HepG2 (cell line): ENCODE measurements at regions not wholly inside any gene's neighbourhood (a gene's known extent, or its start where the extent isn't known, plus 50 kb on each side); places are given as distances from the start of the nearest gene placed in this dataset.

Source experiments
- ATAC-seq: fragments of 200-7000 bp; cut with Tn5 transposase; 3 replicates; pipeline ENCODE4 v1.9.1; 2020; ENCODE audit warnings: mild to moderate bottlenecking, moderate library complexity
- BruUV-seq: library from RNA; stranded (reverse); fragments of 400-500 nt; replicated peaks from 2 replicates; lab custom pipeline; 2021; lab: Mats Ljungman, UMichigan
- CTCF ChIA-PET: fragments of 300-600 bp; formaldehyde crosslinking; extraction: SDS; loops from one replicate; lab custom pipeline; 2021; ENCODE audit warnings: low total read pairs, inconsistent platforms, low intra/inter-chr PET ratio; lab: Yijun Ruan, JAX
- POLR2A ChIA-PET: fragments of 350-600 bp; sonication (Branson Sonifier 250); formaldehyde crosslinking; loops from one replicate; lab custom pipeline; 2020; ENCODE audit warnings: antibody characterized with exemption, inconsistent platforms; lab: Yijun Ruan, JAX
- DNase-seq: peaks from one replicate; pipeline ENCODE4 v3.0.0-alpha.2; 2015; ENCODE audit warnings: low spot score
- FAIRE-seq: peaks from 3 replicates; lab custom pipeline; 2011; peaks lifted over from hg19 to GRCh38; lab: Jason Lieb, UNC
- H2AFZ ChIP-seq: one replicate; pipeline ENCODE4 v1.6.1; 2011; ENCODE audit warnings: low read length, inconsistent platforms
- H3K27ac ChIP-seq: fragments of 300-600 bp; 3 replicates; pipeline ENCODE4 v1.8.0; 2011; ENCODE audit warnings: mixed run types, mild to moderate bottlenecking, mixed read lengths, low read length, inconsistent platforms; ENCODE audit not compliant: insufficient read depth; ENCODE audit errors: extremely low read length
- H3K27me3 ChIP-seq, 2 experiments: fragments of 200-600 bp in 1 of 2; 2 replicates in 1 of 2; 3 replicates in 1 of 2; pipeline versions ENCODE4 v1.6.0 to v1.8.0; 2011; ENCODE audit warnings: low read length in 2 of 2, mild to moderate bottlenecking in 2 of 2, moderate library complexity in 2 of 2, inconsistent platforms in 1 of 2; ENCODE audit not compliant: insufficient read depth in 2 of 2, control insufficient read depth in 1 of 2
- H3K36me3 ChIP-seq, 2 experiments: fragments of 200-600 bp in 1 of 2; replicated peaks in 1 of 2; 2 replicates in 1 of 2; 3 replicates in 1 of 2; pipeline versions ENCODE4 v1.5.1 to v1.8.0; 2011; ENCODE audit warnings: low read length in 2 of 2, inconsistent platforms in 1 of 2; ENCODE audit not compliant: insufficient read depth in 2 of 2, control insufficient read depth in 1 of 2
- H3K4me1 ChIP-seq: 2 replicates; pipeline ENCODE4 v1.5.1; 2012; ENCODE audit warnings: low read length, inconsistent platforms; ENCODE audit not compliant: insufficient read depth
- H3K4me2 ChIP-seq: 2 replicates; pipeline ENCODE4 v1.6.0; 2011; ENCODE audit warnings: low read depth, low read length, inconsistent platforms
- H3K4me3 ChIP-seq, 3 experiments: fragments of 200-600 bp in 1 of 3; sonication (generic), shearing (Covaris generic) in 1 of 3; replicated peaks in 1 of 3; 2 replicates each; pipeline ENCODE4 v1.5.1; 2011 to 2016; ENCODE audit warnings: low read length in 3 of 3, inconsistent platforms in 2 of 3, low read depth in 2 of 3, mild to moderate bottlenecking in 2 of 3, control low read depth in 1 of 3, mixed read lengths in 1 of 3; ENCODE audit not compliant: insufficient read depth in 1 of 3
- H3K79me2 ChIP-seq: one replicate; pipeline ENCODE4 v1.6.1; 2011; ENCODE audit warnings: low read length, inconsistent platforms; ENCODE audit not compliant: insufficient read depth
- H3K9ac ChIP-seq: 2 replicates; pipeline ENCODE4 v1.6.0; 2011; ENCODE audit warnings: mild to moderate bottlenecking, low read depth, low read length, inconsistent platforms; ENCODE audit not compliant: insufficient read depth
- H3K9me3 ChIP-seq: 2 replicates; pipeline ENCODE4 v1.5.1; 2012; ENCODE audit warnings: mild to moderate bottlenecking, low read length
- H4K20me1 ChIP-seq: 2 replicates; pipeline ENCODE4 v1.6.0; 2011; ENCODE audit warnings: inconsistent platforms, mild to moderate bottlenecking, low read length, moderate library complexity; ENCODE audit not compliant: insufficient read depth
- ETV5 ChIP-seq: IDR thresholded peaks from 2 replicates; pipeline ENCODE4 v1.6.1; 2018; ENCODE audit warnings: missing biosample characterization, missing genetic modification reagents, inconsistent platforms, borderline replicate concordance
- JUN ChIP-seq: sonication (generic); formaldehyde crosslinking; IDR thresholded peaks from 2 replicates; pipeline ENCODE4 v1.4.0; 2020; ENCODE audit warnings: mild to moderate bottlenecking, missing genetic modification reagents
- MAFF ChIP-seq: IDR thresholded peaks from 2 replicates; pipeline ENCODE4 v1.6.1; 2011; ENCODE audit warnings: low read depth, low read length, improper control_type of control experiment
- RARA ChIP-seq: IDR thresholded peaks from 2 replicates; pipeline ENCODE4 v1.6.1; 2016; ENCODE audit warnings: missing genetic modification reagents, missing compliant biosample characterization
- SATB2 ChIP-seq: sonication (generic); formaldehyde crosslinking; IDR thresholded peaks from 2 replicates; pipeline ENCODE4 v1.5.0; 2020; ENCODE audit warnings: missing genetic modification reagents
- SP140L ChIP-seq: sonication (generic); formaldehyde crosslinking; IDR thresholded peaks from 2 replicates; pipeline ENCODE4 v1.4.0; 2020; ENCODE audit warnings: missing genetic modification reagents, borderline replicate concordance
- ZNF251 ChIP-seq: sonication (generic); formaldehyde crosslinking; IDR thresholded peaks from 2 replicates; pipeline ENCODE4 v1.9.0; 2021; ENCODE audit warnings: mild to moderate bottlenecking, missing genetic modification reagents
- ZNF496 ChIP-seq: sonication (generic); formaldehyde crosslinking; IDR thresholded peaks from 2 replicates; pipeline ENCODE4 v1.8.1; 2023; ENCODE audit warnings: mild to moderate bottlenecking, moderate library complexity, missing genetic modification reagents; ENCODE audit not compliant: insufficient replicate concordance
- ZNF562 ChIP-seq: sonication (generic); formaldehyde crosslinking; IDR thresholded peaks from 2 replicates; pipeline ENCODE4 v1.8.0; 2022; ENCODE audit warnings: missing genetic modification reagents, borderline replicate concordance
- ZNF569 ChIP-seq: sonication (generic); formaldehyde crosslinking; IDR thresholded peaks from 2 replicates; pipeline ENCODE4 v1.5.0; 2020; ENCODE audit warnings: mild to moderate bottlenecking, missing genetic modification reagents, moderate library complexity, borderline replicate concordance
- ZNF598 ChIP-seq: sonication (generic); formaldehyde crosslinking; IDR thresholded peaks from 2 replicates; pipeline ENCODE4 v1.5.1; 2020; ENCODE audit warnings: mild to moderate bottlenecking, missing genetic modification reagents, borderline replicate concordance
- WGBS: methylation state at CpG from one replicate; pipeline ENCODE4 v1.1.6; 2017; ENCODE audit warnings: low lambda C conversion rate; 5-methylcytosine and 5-hydroxymethylcytosine counted together
- in situ Hi-C: cut with HindIII; loops from 2 replicates; pipeline ENCODE4 v1.10.0; 2017; ENCODE audit warnings: low pct_unique_long_range_greater_than_20kb; ENCODE audit not compliant: extremely low pct_ligation_motif_present
- intact Hi-C: fragments of 100-400 bp; cut with micrococcal nuclease; formaldehyde crosslinking; loops from one replicate; pipeline ENCODE4 v1.10.0; 2022; ENCODE audit not compliant: unreplicated experiment
- TF ChIP-seq, protein P1 (sequence below): sonication (generic); formaldehyde crosslinking; IDR thresholded peaks from 2 replicates; pipeline ENCODE4 v1.4.0; 2020; ENCODE audit warnings: mild to moderate bottlenecking, missing genetic modification reagents
- TF ChIP-seq, protein P2 (sequence below): sonication (generic); formaldehyde crosslinking; IDR thresholded peaks from 2 replicates; pipeline ENCODE4 v1.9.0; 2021; ENCODE audit warnings: missing genetic modification reagents, mild to moderate bottlenecking, borderline replicate concordance
- TF ChIP-seq, protein P3 (sequence below): sonication (generic); formaldehyde crosslinking; IDR thresholded peaks from 2 replicates; pipeline ENCODE4 v1.4.0; 2020; ENCODE audit warnings: missing genetic modification reagents
- TF ChIP-seq, protein P4 (sequence below): sonication (generic); formaldehyde crosslinking; IDR thresholded peaks from 2 replicates; pipeline ENCODE4 v1.4.0; 2020; ENCODE audit warnings: mild to moderate bottlenecking, missing genetic modification reagents
- TF ChIP-seq, protein P5 (sequence below): sonication (generic); formaldehyde crosslinking; IDR thresholded peaks from 2 replicates; pipeline ENCODE4 v1.8.1; 2023; ENCODE audit warnings: mild to moderate bottlenecking, inconsistent platforms, moderate library complexity, missing genetic modification reagents, borderline replicate concordance

DNA sequence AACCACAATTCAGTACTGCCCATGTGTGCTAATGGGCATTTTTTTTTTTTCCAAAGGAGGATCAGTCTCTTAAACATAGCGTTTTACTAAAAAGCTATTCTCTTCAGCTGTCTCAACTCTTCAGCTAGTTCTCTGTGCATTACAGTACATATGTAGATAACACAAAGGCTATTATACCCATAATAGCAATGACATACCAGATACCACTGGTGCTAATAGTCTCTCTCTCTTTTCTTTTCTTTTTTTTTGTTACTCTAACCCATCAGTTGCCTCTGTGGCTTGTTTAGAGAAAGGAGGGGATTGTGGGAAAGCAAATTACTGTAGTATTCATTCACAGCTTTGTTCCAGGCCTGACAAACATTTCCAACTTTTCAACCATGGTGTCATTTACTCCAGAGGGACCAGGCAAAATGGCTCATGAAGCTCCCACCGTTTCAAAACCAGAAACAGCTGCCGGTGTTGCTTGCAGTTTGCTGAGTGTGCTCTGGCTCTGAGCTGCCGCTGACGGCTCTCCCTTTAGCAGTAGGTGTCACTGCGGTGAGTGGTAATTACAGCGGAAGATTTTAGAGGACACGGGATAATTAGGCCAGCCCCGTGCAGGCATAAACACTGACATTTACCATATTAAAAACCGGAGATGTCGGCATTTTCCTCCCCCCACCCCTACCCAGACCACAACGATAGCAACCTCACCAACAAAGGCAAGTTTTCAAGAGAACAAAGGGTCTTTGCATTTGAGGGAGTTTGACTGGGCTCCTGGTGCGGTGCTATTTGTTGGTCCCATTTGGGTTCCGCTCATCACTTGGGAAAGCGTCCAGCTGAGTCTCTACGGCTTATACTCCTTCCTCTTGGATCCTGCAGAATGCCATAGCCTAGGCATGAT lies 1005.5 kb downstream of the KCNMA1 start (continued):
- TF ChIP-seq, protein P1, sequence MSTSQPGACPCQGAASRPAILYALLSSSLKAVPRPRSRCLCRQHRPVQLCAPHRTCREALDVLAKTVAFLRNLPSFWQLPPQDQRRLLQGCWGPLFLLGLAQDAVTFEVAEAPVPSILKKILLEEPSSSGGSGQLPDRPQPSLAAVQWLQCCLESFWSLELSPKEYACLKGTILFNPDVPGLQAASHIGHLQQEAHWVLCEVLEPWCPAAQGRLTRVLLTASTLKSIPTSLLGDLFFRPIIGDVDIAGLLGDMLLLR (CRISPR knock-in tag), result no peak
- TF ChIP-seq, protein P2, sequence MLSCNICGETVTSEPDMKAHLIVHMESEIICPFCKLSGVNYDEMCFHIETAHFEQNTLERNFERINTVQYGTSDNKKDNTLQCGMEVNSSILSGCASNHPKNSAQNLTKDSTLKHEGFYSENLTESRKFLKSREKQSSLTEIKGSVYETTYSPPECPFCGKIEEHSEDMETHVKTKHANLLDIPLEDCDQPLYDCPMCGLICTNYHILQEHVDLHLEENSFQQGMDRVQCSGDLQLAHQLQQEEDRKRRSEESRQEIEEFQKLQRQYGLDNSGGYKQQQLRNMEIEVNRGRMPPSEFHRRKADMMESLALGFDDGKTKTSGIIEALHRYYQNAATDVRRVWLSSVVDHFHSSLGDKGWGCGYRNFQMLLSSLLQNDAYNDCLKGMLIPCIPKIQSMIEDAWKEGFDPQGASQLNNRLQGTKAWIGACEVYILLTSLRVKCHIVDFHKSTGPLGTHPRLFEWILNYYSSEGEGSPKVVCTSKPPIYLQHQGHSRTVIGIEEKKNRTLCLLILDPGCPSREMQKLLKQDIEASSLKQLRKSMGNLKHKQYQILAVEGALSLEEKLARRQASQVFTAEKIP (CRISPR knock-in tag), result no peak
- TF ChIP-seq, protein P3, sequence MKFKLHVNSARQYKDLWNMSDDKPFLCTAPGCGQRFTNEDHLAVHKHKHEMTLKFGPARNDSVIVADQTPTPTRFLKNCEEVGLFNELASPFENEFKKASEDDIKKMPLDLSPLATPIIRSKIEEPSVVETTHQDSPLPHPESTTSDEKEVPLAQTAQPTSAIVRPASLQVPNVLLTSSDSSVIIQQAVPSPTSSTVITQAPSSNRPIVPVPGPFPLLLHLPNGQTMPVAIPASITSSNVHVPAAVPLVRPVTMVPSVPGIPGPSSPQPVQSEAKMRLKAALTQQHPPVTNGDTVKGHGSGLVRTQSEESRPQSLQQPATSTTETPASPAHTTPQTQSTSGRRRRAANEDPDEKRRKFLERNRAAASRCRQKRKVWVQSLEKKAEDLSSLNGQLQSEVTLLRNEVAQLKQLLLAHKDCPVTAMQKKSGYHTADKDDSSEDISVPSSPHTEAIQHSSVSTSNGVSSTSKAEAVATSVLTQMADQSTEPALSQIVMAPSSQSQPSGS (CRISPR knock-in tag), result no peak
- TF ChIP-seq ZNF598 (no peak), ZNF562 (CRISPR knock-in tag) (no peak), MAFF (no peak)

DNA sequence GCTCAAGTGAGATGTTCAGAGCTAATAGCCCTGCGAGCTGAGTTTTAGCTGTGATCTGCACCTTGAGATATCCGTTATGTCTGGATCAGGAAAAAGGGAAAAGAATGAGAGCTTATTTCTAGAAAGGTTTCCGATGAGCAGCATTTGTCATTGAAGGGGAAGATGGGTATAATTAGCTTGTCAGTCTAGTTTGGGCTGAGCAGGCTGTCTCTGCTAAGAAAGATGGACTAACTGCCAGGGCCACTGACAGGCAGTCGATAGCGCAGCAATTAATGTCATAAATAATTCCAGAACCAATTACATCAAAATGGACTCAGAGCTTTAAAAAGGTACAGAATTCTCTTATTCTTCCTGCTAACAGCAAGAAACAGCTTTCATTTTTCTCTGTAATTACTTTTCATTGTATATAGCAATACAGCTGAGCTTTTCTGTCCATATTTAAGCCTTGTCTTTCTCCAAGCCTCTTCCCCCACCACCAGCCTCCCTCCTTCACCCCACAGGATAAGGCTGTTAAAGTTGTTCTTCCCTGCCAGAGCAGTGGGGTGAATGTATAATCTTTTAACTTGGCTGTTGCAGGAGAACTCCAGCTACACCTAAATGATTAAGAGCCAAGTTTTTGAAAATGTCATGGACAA lies 1006.5 kb downstream of the KCNMA1 start:
- Histone ChIP-seq H3K79me2 (no peaks in the 10 kb centered on the region), H3K4me3 (no peak overlapping the region), H3K4me1 (no peaks in the 10 kb centered on the region), H3K9me3 (no peaks in the 10 kb centered on the region), H2AFZ (no peak overlapping the region), H3K27me3 (peaks cover 0 to 13% of the 10 kb centered on the region in 2 experiments; a peak in 3 of 5 replicates), H4K20me1 (no peaks in the 10 kb centered on the region), H3K27ac (no peak overlapping the region), H3K36me3 (no peaks in the 10 kb centered on the region), H3K9ac (no peak overlapping the region), H3K4me2 (no peak overlapping the region)
- in situ Hi-C loops (no loop called here), intact Hi-C loops (no loop called here)
- POLR2A ChIA-PET, result no interaction called here
- BruUV-seq, result no TSS peak
- DNase-seq (no peak), ATAC-seq (no peak), FAIRE-seq (no peak)
- CTCF ChIA-PET, result no interaction called here
- 54% methylated on average over 5 of the region's 5 CpGs for WGBS
- TF ChIP-seq SP140L (no peak), RARA (CRISPR knock-in tag) (no peak), SATB2 (CRISPR knock-in tag) (no peak), ETV5 (CRISPR knock-in tag) (no peak), JUN (no peak), ZNF569 (CRISPR knock-in tag) (no peak), ZNF496 (no peak), ZNF251 (CRISPR knock-in tag) (no peak)
- TF ChIP-seq, protein P4, sequence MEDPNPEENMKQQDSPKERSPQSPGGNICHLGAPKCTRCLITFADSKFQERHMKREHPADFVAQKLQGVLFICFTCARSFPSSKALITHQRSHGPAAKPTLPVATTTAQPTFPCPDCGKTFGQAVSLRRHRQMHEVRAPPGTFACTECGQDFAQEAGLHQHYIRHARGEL (CRISPR knock-in tag), result no peak
- TF ChIP-seq, protein P5, sequence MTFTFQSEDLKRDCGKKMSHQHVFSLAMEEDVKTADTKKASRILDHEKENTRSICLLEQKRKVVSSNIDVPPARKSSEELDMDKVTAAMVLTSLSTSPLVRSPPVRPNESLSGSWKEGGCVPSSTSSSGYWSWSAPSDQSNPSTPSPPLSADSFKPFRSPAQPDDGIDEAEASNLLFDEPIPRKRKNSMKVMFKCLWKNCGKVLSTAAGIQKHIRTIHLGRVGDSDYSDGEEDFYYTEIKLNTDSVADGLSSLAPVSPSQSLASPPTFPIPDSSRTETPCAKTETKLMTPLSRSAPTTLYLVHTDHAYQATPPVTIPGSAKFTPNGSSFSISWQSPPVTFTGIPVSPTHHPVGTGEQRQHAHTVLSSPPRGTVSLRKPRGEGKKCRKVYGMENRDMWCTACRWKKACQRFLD (CRISPR knock-in tag), result no peak
